ENCODE measurements at regions not wholly inside any gene's neighbourhood (a gene's known extent, or its start where the extent isn't known, plus 50 kb on each side); places are given as distances from the start of the nearest gene placed in this dataset.

DNA sequence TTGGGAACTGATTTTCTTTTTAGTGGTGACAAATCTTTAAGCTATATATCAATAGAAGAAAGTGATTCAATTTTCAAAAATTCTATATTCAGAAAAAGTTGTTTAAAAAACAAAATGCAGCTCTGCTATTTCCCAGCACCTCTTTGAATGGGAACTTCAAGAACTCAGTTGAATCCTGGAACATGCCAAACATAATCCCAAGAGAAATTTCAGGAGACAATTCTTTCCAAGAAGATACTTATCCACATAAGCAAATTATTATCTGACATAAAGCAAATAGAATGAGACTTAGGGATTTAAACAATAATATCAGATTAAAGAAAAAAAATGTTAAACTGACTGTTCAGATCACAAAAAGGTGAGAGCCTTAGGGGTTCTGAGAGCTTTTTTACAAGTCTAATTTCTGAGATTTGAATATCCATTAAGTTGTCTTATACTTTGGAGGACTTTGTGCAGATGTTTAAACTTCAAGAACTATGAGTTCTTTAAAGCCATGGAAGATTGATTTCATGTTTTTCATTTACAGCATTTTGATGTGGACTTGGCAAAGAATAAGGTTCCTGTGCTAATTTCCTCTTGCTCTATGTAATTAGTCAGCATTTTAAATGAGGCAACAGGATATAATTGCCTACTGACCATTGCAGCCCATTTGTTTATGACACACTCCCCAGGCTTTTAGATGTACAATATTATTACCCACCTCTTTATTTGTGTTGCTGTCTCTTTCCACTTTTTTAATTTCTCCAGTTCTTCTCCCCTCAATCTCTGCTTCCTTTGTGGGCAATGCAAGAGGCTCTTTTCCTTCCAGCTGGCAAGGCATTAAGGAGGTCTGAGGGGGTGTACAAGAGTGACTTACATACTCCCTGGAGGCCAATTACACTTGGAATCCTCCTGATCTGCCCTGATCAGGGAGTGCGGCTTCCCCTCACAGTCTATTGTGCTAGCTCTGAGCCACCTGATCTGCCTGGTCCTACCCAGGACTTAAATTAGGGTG lies 419.1 kb downstream of the NR2F1-AS1 start:
- DNase-seq = peak in 1 of 5 donors; percentile 27
- H3K4me3 ChIP-seq = no peak overlapping the region
- WGBS, 4 donors = 48 to 67% (median 55%) methylated on average over 1 of the region's 1 CpG
- no peak for TF ChIP-seq POLR2A (IDR thresholded peaks at IDR 0.05)
- TF ChIP-seq, protein P1, sequence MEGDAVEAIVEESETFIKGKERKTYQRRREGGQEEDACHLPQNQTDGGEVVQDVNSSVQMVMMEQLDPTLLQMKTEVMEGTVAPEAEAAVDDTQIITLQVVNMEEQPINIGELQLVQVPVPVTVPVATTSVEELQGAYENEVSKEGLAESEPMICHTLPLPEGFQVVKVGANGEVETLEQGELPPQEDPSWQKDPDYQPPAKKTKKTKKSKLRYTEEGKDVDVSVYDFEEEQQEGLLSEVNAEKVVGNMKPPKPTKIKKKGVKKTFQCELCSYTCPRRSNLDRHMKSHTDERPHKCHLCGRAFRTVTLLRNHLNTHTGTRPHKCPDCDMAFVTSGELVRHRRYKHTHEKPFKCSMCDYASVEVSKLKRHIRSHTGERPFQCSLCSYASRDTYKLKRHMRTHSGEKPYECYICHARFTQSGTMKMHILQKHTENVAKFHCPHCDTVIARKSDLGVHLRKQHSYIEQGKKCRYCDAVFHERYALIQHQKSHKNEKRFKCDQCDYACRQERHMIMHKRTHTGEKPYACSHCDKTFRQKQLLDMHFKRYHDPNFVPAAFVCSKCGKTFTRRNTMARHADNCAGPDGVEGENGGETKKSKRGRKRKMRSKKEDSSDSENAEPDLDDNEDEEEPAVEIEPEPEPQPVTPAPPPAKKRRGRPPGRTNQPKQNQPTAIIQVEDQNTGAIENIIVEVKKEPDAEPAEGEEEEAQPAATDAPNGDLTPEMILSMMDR (IDR thresholded peaks at IDR 0.05) = no peak
- H3K9me3 ChIP-seq = peaks cover 0 to 5% (median 0%) of the 10 kb centered on the region in 12 donors
- H3K4me1 ChIP-seq = peaks cover 0 to 31% (median 6%) of the 10 kb centered on the region in 12 donors
- intact Hi-C loops (cut with DNase I) = no loop called here
- no peaks in the 10 kb centered on the region for H3K36me3 ChIP-seq
- H3K27me3 ChIP-seq = no peaks in the 10 kb centered on the region
- peak overlapping the region in 3 of 12 donors; percentile 8 to 55 (median 13) for H3K27ac ChIP-seq
- peak in 1 of 4 donors; percentile 58 for ATAC-seq

DNA sequence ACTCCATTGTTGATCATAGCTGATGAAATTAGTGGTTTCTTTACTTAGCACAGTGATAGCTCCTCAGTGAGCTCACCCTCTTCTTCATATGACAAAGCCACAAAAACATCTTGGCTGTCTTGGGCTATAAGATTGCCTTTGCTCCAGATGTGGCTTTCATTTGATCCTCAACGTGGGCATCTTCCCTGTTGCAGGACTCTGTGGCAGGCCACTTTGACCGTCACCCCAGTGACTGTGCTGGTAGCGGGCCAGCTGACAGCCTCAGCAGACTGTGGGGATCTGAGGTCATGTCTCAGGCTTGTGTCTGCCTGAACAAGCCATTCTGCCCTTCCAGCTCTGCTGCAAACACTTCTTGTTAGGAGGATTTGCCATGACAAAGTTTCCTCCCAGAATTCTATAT lies 422.2 kb downstream of the NR2F1-AS1 start:
- no peaks in the 10 kb centered on the region for H3K36me3 ChIP-seq
- DNase-seq = peak in 2 of 5 donors; percentile 10 to 24
- H3K4me1 ChIP-seq = peaks cover 0 to 26% (median 6%) of the 10 kb centered on the region in 12 donors
- no peak overlapping the region for H3K4me3 ChIP-seq
- no peak overlapping the region for H3K27ac ChIP-seq
- no peak for TF ChIP-seq POLR2A (IDR thresholded peaks at IDR 0.05)
- TF ChIP-seq, protein P1 (IDR thresholded peaks at IDR 0.05) = no peak
- ATAC-seq = peak in 2 of 4 donors; percentile 34 to 36
- H3K9me3 ChIP-seq = no peaks in the 10 kb centered on the region
- H3K27me3 ChIP-seq = no peaks in the 10 kb centered on the region
- intact Hi-C loops (cut with DNase I) = no loop called here
- WGBS, 4 donors = 67 to 88% (median 80%) methylated on average over 3 of the region's 3 CpGs

DNA sequence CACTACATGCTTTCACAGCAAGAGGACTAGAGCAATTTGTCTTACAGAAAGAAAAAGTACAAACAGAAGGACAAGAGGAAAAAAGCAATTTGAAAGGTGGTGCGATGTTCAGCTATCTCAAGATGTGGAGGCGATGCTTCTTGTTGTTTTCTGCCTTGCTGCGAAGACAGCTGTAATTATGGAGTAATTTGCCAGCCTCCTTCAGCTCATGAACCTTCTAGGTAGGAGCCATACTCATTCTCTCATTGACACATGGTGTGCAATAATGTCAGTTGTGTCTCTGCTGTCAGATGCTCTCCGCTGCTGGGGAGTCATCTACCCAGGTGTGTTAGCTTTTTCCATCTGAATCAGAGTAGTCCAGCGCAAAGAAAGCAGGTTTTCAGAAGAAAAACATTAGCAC lies 424.5 kb downstream of the NR2F1-AS1 start:
- no peak overlapping the region for H3K27ac ChIP-seq
- no peak for DNase-seq
- no peaks in the 10 kb centered on the region for H3K27me3 ChIP-seq
- H3K9me3 ChIP-seq = no peaks in the 10 kb centered on the region
- intact Hi-C loops (cut with DNase I) = no loop called here
- H3K4me3 ChIP-seq = no peak overlapping the region
- TF ChIP-seq, protein P1 (IDR thresholded peaks at IDR 0.05) = no peak
- TF ChIP-seq POLR2A (IDR thresholded peaks at IDR 0.05) = no peak
- no peaks in the 10 kb centered on the region for H3K36me3 ChIP-seq
- 94 to 98% (median 95%) methylated on average over 5 of the region's 5 CpGs for WGBS, 4 donors
- ATAC-seq = no peak
- peaks cover 0 to 5% (median 0%) of the 10 kb centered on the region in 12 donors for H3K4me1 ChIP-seq

DNA sequence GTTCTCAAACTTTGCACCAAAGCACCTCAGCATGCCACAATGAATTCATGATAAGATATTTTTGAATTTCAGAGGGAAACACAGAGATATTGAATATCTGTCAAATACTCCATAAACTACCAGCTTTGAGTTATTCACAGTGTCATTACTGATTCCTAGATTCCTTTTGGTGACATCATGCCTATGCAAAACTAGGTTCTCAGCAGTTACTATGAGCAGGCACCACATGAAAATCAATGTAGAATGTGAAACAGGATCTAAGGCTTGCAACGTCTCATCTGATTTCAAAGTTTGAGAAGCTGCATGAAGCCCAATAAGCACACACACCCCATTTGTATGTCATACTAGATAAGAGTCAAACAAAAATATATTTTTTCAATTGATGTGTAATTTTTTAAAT lies 426.5 kb downstream of the NR2F1-AS1 start:
- ATAC-seq = no peak
- no peak for DNase-seq
- no peak for TF ChIP-seq POLR2A (IDR thresholded peaks at IDR 0.05)
- WGBS, 4 donors = 74 to 91% (median 81%) methylated on average over 1 of the region's 1 CpG
- Histone ChIP-seq H3K4me1 (no peaks in the 10 kb centered on the region), H3K4me3 (no peak overlapping the region), H3K36me3 (no peaks in the 10 kb centered on the region), H3K9me3 (no peaks in the 10 kb centered on the region), H3K27me3 (no peaks in the 10 kb centered on the region), H3K27ac (no peak overlapping the region)
- intact Hi-C loops (cut with DNase I) = no loop called here

Data from heart left ventricle (tissue), 16 donors.